ENCODE measurements at regions not wholly inside any gene's neighbourhood (a gene's known extent, or its start where the extent isn't known, plus 50 kb on each side); places are given as distances from the start of the nearest gene placed in this dataset.

GRCh38 chr7:155162422-155162821 is 92.3 kb downstream of the HTR5A start:
- H3K27me3 Mint-ChIP-seq (ENCODE audit: unreplicated experiment): no peaks in the 10 kb centered on the region

DNA sequence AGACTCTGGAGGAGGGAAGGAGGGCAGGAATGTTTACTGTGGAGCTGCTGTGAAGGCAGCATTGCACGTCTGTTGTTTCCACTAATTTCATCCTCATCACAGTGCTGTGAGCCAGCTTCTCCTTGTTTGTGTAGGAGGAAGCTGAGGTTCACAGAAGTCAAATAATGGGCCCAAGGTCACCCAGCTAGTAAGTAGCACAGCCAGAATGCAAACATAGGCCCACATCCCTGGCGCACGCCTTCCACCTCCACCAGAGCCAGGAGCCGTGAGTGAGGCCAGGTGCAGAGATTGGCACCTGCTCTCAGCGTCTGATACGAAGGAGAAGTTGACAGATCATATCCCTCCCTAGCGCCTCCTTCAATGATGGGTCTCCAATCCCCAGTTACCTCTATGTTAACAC is 93.6 kb downstream of the HTR5A start:
- H3K9me3 Mint-ChIP-seq (ENCODE audit: unreplicated experiment): no peaks in the 10 kb centered on the region
- H3K27ac Mint-ChIP-seq (ENCODE audit: unreplicated experiment): no peak overlapping the region
- TF ChIP-seq CTCF (IDR thresholded peaks at IDR 0.05; ENCODE audit: unreplicated experiment): no peak

More at GRCh38 chr7:155162422-155162821, 92.3 kb downstream of the HTR5A start:
- Mint-ChIP-seq H3K36me3 (ENCODE audit: low read depth, unreplicated experiment) (no peaks in the 10 kb centered on the region), H3K4me3 (ENCODE audit: unreplicated experiment) (no peak overlapping the region), H3K4me1 (ENCODE audit: unreplicated experiment) (no peaks in the 10 kb centered on the region), H3K27ac (ENCODE audit: unreplicated experiment) (no peak overlapping the region), H3K9me3 (ENCODE audit: unreplicated experiment) (peaks cover 4% of the 10 kb centered on the region)
- TF ChIP-seq CTCF (IDR thresholded peaks at IDR 0.05; ENCODE audit: unreplicated experiment): no peak
- DNase-seq (ENCODE audit: low spot score): no peak

GRCh38 chr7:155164316-155164715 is 94.2 kb downstream of the HTR5A start:
- no peak overlapping the region for H3K27ac Mint-ChIP-seq (ENCODE audit: unreplicated experiment)
- H3K4me1 Mint-ChIP-seq (ENCODE audit: unreplicated experiment): no peaks in the 10 kb centered on the region
- TF ChIP-seq CTCF (IDR thresholded peaks at IDR 0.05; ENCODE audit: unreplicated experiment): no peak
- H3K27me3 Mint-ChIP-seq (ENCODE audit: unreplicated experiment): peaks cover 2% of the 10 kb centered on the region
- H3K9me3 Mint-ChIP-seq (ENCODE audit: unreplicated experiment): no peaks in the 10 kb centered on the region
- no peak for DNase-seq (ENCODE audit: low spot score)
- no peaks in the 10 kb centered on the region for H3K36me3 Mint-ChIP-seq (ENCODE audit: low read depth, unreplicated experiment)
- no peak overlapping the region for H3K4me3 Mint-ChIP-seq (ENCODE audit: unreplicated experiment)

More for the DNA sequence above, 93.6 kb downstream of the HTR5A start:
- Mint-ChIP-seq H3K4me1 (ENCODE audit: unreplicated experiment) (no peaks in the 10 kb centered on the region), H3K36me3 (ENCODE audit: low read depth, unreplicated experiment) (no peaks in the 10 kb centered on the region), H3K27me3 (ENCODE audit: unreplicated experiment) (peaks cover 2% of the 10 kb centered on the region), H3K4me3 (ENCODE audit: unreplicated experiment) (no peak overlapping the region)
- no peak for DNase-seq (ENCODE audit: low spot score)

DNA sequence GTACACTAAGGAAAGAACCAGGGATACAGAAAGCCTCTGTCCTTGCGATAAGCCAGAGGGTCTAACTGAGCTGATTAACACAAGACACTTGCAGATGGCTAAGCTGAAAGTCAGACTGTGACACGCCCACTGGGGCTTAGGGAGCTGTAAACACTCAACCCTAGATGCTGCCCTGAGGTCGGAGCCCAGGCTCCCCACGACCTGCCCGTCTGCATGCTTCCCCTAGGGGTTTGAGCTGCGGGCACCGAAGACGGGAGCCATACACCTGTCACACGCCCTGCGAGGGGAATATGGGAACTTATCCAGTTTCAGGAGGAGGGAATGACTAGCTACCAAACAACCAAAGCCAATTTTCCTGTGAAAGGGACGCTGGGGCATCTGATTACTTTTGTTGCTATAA is 96.0 kb downstream of the HTR5A start:
- Mint-ChIP-seq H3K9me3 (ENCODE audit: unreplicated experiment) (no peaks in the 10 kb centered on the region), H3K4me3 (ENCODE audit: unreplicated experiment) (no peak overlapping the region), H3K36me3 (ENCODE audit: low read depth, unreplicated experiment) (no peaks in the 10 kb centered on the region), H3K27me3 (ENCODE audit: unreplicated experiment) (peaks cover 2% of the 10 kb centered on the region), H3K27ac (ENCODE audit: unreplicated experiment) (no peak overlapping the region), H3K4me1 (ENCODE audit: unreplicated experiment) (no peaks in the 10 kb centered on the region)
- no peak for TF ChIP-seq CTCF (IDR thresholded peaks at IDR 0.05; ENCODE audit: unreplicated experiment)
- no peak for DNase-seq (ENCODE audit: low spot score)

GRCh38 chr7:155166673-155167370 is 96.7 kb downstream of the HTR5A start:
- Mint-ChIP-seq H3K27ac (ENCODE audit: unreplicated experiment) (no peak overlapping the region), H3K4me3 (ENCODE audit: unreplicated experiment) (no peak overlapping the region), H3K36me3 (ENCODE audit: low read depth, unreplicated experiment) (no peaks in the 10 kb centered on the region), H3K4me1 (ENCODE audit: unreplicated experiment) (no peaks in the 10 kb centered on the region), H3K9me3 (ENCODE audit: unreplicated experiment) (no peaks in the 10 kb centered on the region), H3K27me3 (ENCODE audit: unreplicated experiment) (peaks cover 2% of the 10 kb centered on the region)
- no peak for DNase-seq (ENCODE audit: low spot score)
- TF ChIP-seq CTCF (IDR thresholded peaks at IDR 0.05; ENCODE audit: unreplicated experiment): no peak

Measured in endothelial cell (in vitro differentiated cells).